WTC11 (cell line): ENCODE measurements at regions not wholly inside any gene's neighbourhood (a gene's known extent, or its start where the extent isn't known, plus 50 kb on each side); places are given as distances from the start of the nearest gene placed in this dataset.

Experiments used
- ATAC-seq: fragments of 200-7000 bp; cut with Tn5 transposase; 2 replicates; pipeline ENCODE4 v1.10.0; 2021; ENCODE audit warnings: mild to moderate bottlenecking, moderate library complexity
- CTCF ChIA-PET: fragments of 300-600 bp; sonication (Branson Sonifier 250); formaldehyde crosslinking; loops from one replicate; lab custom pipeline; 2021; ENCODE audit warnings: antibody characterized with exemption; lab: Charles Lee
- POLR2A ChIA-PET: fragments of 350-600 bp; sonication (Branson Sonifier 250); formaldehyde crosslinking; loops from one replicate; lab custom pipeline; 2021; ENCODE audit warnings: antibody characterized with exemption; lab: Charles Lee
- DNase-seq: peaks from one replicate; pipeline ENCODE4 v3.0.0; 2021; ENCODE audit warnings: low spot score
- H3K27ac Mint-ChIP-seq: 2 replicates; pipeline ENCODE4 v1.8.0; 2021; ENCODE audit warnings: mixed read lengths
- H3K27me3 Mint-ChIP-seq: 2 replicates; pipeline ENCODE4 v1.8.0; 2021; ENCODE audit warnings: low read depth, mild to moderate bottlenecking, moderate library complexity, mixed read lengths
- H3K36me3 Mint-ChIP-seq: 2 replicates; pipeline ENCODE4 v1.8.0; 2021; ENCODE audit warnings: mixed read lengths
- H3K4me1 Mint-ChIP-seq: 2 replicates; pipeline ENCODE4 v1.8.0; 2022; ENCODE audit warnings: mixed read lengths
- H3K4me3 Mint-ChIP-seq: 2 replicates; pipeline ENCODE4 v1.8.0; 2021; ENCODE audit warnings: mild to moderate bottlenecking, moderate library complexity, mixed read lengths
- H3K9me3 Mint-ChIP-seq: 2 replicates; pipeline ENCODE4 v1.8.0; 2021; ENCODE audit warnings: mixed read lengths
- ATF2 ChIP-seq: sonication (generic); formaldehyde crosslinking; IDR thresholded peaks from 2 replicates; pipeline ENCODE4 v1.8.1; 2022; ENCODE audit warnings: low read depth, missing genetic modification reagents, borderline replicate concordance
- ATF3 ChIP-seq: sonication (generic); formaldehyde crosslinking; conservative IDR thresholded peaks from 2 replicates; pipeline ENCODE4 v1.8.1; 2022; ENCODE audit warnings: mild to moderate bottlenecking, missing genetic modification reagents
- CBFB ChIP-seq: sonication (generic); formaldehyde crosslinking; IDR thresholded peaks from 2 replicates; pipeline ENCODE4 v1.8.1; 2022; ENCODE audit warnings: mild to moderate bottlenecking, low read depth, missing genetic modification reagents
- CDX4 ChIP-seq: fragments of 250-450 bp; sonication (Bioruptor Pico); IDR thresholded peaks from 2 replicates; pipeline ENCODE4 v1.9.0; 2021; ENCODE audit warnings: moderate library complexity, mild to moderate bottlenecking, inconsistent platforms, borderline replicate concordance
- GABPB1 ChIP-seq: sonication (generic); formaldehyde crosslinking; IDR thresholded peaks from 2 replicates; pipeline ENCODE4 v1.8.1; 2023; ENCODE audit warnings: mild to moderate bottlenecking, missing genetic modification reagents
- GTF2I ChIP-seq: fragments of 250-450 bp; sonication (Bioruptor Pico); conservative IDR thresholded peaks from 2 replicates; pipeline ENCODE4 v1.4.0; 2021; ENCODE audit warnings: mild to moderate bottlenecking
- KAT7 ChIP-seq: sonication (generic); formaldehyde crosslinking; IDR thresholded peaks from 2 replicates; pipeline ENCODE4 v1.8.1; 2023; ENCODE audit warnings: missing genetic modification reagents, mild to moderate bottlenecking, borderline replicate concordance
- MLX ChIP-seq: sonication (generic); formaldehyde crosslinking; IDR thresholded peaks from 2 replicates; pipeline ENCODE4 v1.8.1; 2023; ENCODE audit warnings: mild to moderate bottlenecking, missing genetic modification reagents, moderate library complexity
- NFATC4 ChIP-seq: fragments of 250-450 bp; sonication (Bioruptor Pico); IDR thresholded peaks from 2 replicates; pipeline ENCODE4 v1.9.0; 2021; ENCODE audit warnings: mild to moderate bottlenecking
- NFE2L1 ChIP-seq: sonication (generic); formaldehyde crosslinking; IDR thresholded peaks from 2 replicates; pipeline ENCODE4 v1.8.1; 2023; ENCODE audit warnings: missing genetic modification reagents
- SMAD3 ChIP-seq: sonication (generic); formaldehyde crosslinking; IDR thresholded peaks from 2 replicates; pipeline ENCODE4 v1.8.0; 2022; ENCODE audit warnings: missing genetic modification reagents, mild to moderate bottlenecking, borderline replicate concordance
- SOX15 ChIP-seq: fragments of 250-450 bp; sonication (Bioruptor Pico); IDR thresholded peaks from 2 replicates; pipeline ENCODE4 v1.9.0; 2021; ENCODE audit warnings: mild to moderate bottlenecking
- ZBTB21 ChIP-seq: sonication (generic); formaldehyde crosslinking; IDR thresholded peaks from 2 replicates; pipeline ENCODE4 v1.8.1; 2023; ENCODE audit warnings: mild to moderate bottlenecking, missing genetic modification reagents, borderline replicate concordance
- ZNF121 ChIP-seq: sonication (generic); formaldehyde crosslinking; IDR thresholded peaks from 2 replicates; pipeline ENCODE4 v1.8.0; 2023; ENCODE audit warnings: missing genetic modification reagents
- ZNF532 ChIP-seq: fragments of 250-450 bp; sonication (Bioruptor Pico); IDR thresholded peaks from 2 replicates; pipeline ENCODE4 v1.9.0; 2021; ENCODE audit warnings: mild to moderate bottlenecking, borderline replicate concordance
- TF ChIP-seq, protein P1 (sequence below): sonication (generic); formaldehyde crosslinking; conservative IDR thresholded peaks from 2 replicates; pipeline ENCODE4 v1.8.1; 2023; ENCODE audit warnings: mild to moderate bottlenecking, low read depth, missing genetic modification reagents, moderate library complexity
- TF ChIP-seq, protein P2 (sequence below): sonication (generic); formaldehyde crosslinking; IDR thresholded peaks from 2 replicates; pipeline ENCODE4 v1.8.1; 2022; ENCODE audit warnings: missing genetic modification reagents, borderline replicate concordance
- TF ChIP-seq, protein P3 (sequence below): fragments of 250-450 bp; sonication (Bioruptor Pico); IDR thresholded peaks from 2 replicates; pipeline ENCODE4 v2.1.2; 2022; ENCODE audit warnings: mild to moderate bottlenecking, moderate library complexity

DNA sequence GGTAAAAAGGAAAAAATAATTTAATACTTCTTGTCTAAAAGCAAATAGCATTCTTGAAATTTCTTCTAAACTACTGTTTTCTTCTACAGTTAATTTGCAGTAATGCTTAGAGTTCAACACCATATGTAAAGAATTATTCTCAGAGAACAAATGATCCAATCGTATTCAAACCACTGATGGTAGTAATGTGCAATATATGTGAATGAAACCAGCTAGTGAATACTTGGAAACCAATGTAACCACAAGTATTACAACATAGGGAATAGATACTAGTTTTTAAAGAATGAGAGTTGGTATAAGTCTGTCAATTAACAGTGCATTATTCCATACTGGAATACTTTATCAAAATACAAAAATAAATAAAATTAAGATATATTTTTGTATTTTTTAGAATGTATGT lies 850.0 kb downstream of the DIPK2A start:
- Mint-ChIP-seq H3K9me3 (peaks cover 14% of the 10 kb centered on the region), H3K4me1 (peaks cover 11% of the 10 kb centered on the region), H3K36me3 (0 out of 2 replicates have a peak, but pooled peaks cover 2% of the 10 kb centered on the region), H3K27ac (no peak overlapping the region), H3K4me3 (no peak overlapping the region), H3K27me3 (no peaks in the 10 kb centered on the region)
- TF ChIP-seq CBFB (CRISPR knock-in tag): no peak
- no peak for TF ChIP-seq KAT7 (CRISPR knock-in tag)
- TF ChIP-seq, protein P1, sequence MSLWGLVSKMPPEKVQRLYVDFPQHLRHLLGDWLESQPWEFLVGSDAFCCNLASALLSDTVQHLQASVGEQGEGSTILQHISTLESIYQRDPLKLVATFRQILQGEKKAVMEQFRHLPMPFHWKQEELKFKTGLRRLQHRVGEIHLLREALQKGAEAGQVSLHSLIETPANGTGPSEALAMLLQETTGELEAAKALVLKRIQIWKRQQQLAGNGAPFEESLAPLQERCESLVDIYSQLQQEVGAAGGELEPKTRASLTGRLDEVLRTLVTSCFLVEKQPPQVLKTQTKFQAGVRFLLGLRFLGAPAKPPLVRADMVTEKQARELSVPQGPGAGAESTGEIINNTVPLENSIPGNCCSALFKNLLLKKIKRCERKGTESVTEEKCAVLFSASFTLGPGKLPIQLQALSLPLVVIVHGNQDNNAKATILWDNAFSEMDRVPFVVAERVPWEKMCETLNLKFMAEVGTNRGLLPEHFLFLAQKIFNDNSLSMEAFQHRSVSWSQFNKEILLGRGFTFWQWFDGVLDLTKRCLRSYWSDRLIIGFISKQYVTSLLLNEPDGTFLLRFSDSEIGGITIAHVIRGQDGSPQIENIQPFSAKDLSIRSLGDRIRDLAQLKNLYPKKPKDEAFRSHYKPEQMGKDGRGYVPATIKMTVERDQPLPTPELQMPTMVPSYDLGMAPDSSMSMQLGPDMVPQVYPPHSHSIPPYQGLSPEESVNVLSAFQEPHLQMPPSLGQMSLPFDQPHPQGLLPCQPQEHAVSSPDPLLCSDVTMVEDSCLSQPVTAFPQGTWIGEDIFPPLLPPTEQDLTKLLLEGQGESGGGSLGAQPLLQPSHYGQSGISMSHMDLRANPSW (CRISPR knock-in tag): no peak
- no peak for TF ChIP-seq MLX (CRISPR knock-in tag)
- no peak for TF ChIP-seq GTF2I (CRISPR knock-in tag)
- TF ChIP-seq NFATC4 (CRISPR knock-in tag): no peak
- no peak for TF ChIP-seq GABPB1 (CRISPR knock-in tag)
- TF ChIP-seq, protein P2, sequence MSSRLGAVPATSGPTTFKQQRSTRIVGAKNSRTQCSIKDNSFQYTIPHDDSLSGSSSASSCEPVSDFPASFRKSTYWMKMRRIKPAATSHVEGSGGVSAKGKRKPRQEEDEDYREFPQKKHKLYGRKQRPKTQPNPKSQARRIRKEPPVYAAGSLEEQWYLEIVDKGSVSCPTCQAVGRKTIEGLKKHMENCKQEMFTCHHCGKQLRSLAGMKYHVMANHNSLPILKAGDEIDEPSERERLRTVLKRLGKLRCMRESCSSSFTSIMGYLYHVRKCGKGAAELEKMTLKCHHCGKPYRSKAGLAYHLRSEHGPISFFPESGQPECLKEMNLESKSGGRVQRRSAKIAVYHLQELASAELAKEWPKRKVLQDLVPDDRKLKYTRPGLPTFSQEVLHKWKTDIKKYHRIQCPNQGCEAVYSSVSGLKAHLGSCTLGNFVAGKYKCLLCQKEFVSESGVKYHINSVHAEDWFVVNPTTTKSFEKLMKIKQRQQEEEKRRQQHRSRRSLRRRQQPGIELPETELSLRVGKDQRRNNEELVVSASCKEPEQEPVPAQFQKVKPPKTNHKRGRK: no peak
- no peak for TF ChIP-seq NFE2L1 (CRISPR knock-in tag)
- TF ChIP-seq ZBTB21 (CRISPR knock-in tag): no peak
- TF ChIP-seq SMAD3 (CRISPR knock-in tag): no peak
- TF ChIP-seq, protein P3, sequence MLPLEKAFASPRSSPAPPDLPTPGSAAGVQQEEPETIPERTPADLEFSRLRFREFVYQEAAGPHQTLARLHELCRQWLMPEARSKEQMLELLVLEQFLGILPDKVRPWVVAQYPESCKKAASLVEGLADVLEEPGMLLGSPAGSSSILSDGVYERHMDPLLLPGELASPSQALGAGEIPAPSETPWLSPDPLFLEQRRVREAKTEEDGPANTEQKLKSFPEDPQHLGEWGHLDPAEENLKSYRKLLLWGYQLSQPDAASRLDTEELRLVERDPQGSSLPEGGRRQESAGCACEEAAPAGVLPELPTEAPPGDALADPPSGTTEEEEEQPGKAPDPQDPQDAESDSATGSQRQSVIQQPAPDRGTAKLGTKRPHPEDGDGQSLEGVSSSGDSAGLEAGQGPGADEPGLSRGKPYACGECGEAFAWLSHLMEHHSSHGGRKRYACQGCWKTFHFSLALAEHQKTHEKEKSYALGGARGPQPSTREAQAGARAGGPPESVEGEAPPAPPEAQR: no peak
- no peak for TF ChIP-seq SOX15 (CRISPR knock-in tag)
- TF ChIP-seq ATF3 (CRISPR knock-in tag): no peak
- no peak for TF ChIP-seq ZNF532 (CRISPR knock-in tag)
- no peak for TF ChIP-seq ZNF121 (CRISPR knock-in tag)
- TF ChIP-seq ATF2 (CRISPR knock-in tag): no peak
- TF ChIP-seq CDX4 (CRISPR knock-in tag): no peak
- POLR2A ChIA-PET: no interaction called here
- ATAC-seq (no peak), DNase-seq (no peak)
- CTCF ChIA-PET: no interaction called here
